Mesothelial cell of epicardium (in vitro differentiated cells): ENCODE measurements at regions not wholly inside any gene's neighbourhood (a gene's known extent, or its start where the extent isn't known, plus 50 kb on each side); places are given as distances from the start of the nearest gene placed in this dataset.
"Not testable (repeated sequence)": the region's sequence is repeated elsewhere in the genome, so short reads cannot be mapped to it uniquely, and the experiment has no call there.

ENCODE experiments used
- DNase-seq, 2 experiments: peaks; one replicate each; pipeline ENCODE4 v3.0.0; 2021; ENCODE audit warnings: low spot score in 2 of 2; ENCODE audit not compliant: unreplicated experiment in 2 of 2
- H3K27ac Mint-ChIP-seq: 2 replicates; pipeline ENCODE4 v1.8.0; 2021; ENCODE audit warnings: mixed read lengths
- H3K27me3 Mint-ChIP-seq: 2 replicates; pipeline ENCODE4 v1.8.0; 2021; ENCODE audit warnings: low read depth, mixed read lengths
- H3K36me3 Mint-ChIP-seq: 2 replicates; pipeline ENCODE4 v1.8.0; 2021; ENCODE audit warnings: mixed read lengths
- H3K4me1 Mint-ChIP-seq: 2 replicates; pipeline ENCODE4 v1.8.0; 2021; ENCODE audit warnings: mixed read lengths
- H3K4me3 Mint-ChIP-seq: 2 replicates; pipeline ENCODE4 v1.8.0; 2021; ENCODE audit warnings: mild to moderate bottlenecking, moderate library complexity, mixed read lengths
- H3K9me3 Mint-ChIP-seq: 2 replicates; pipeline ENCODE4 v1.8.0; 2021; ENCODE audit warnings: mixed read lengths
- CTCF ChIP-seq: fragments of 200-600 bp; sonication (generic); IDR thresholded peaks from one replicate; pipeline ENCODE4 v1.5.0; 2021; ENCODE audit warnings: antibody characterized with exemption; ENCODE audit not compliant: unreplicated experiment

GRCh38 chr13:69619651-69620050, 488.0 kb upstream of the ATXN8OS start:
- no peak for DNase-seq

GRCh38 chr13:69618838-69619237, 488.8 kb upstream of the ATXN8OS start:
- H3K4me1 Mint-ChIP-seq, result no peaks in the 10 kb centered on the region

More at GRCh38 chr13:69619651-69620050, 488.0 kb upstream of the ATXN8OS start:
- Mint-ChIP-seq H3K4me3 (no peak overlapping the region), H3K36me3 (no peaks in the 10 kb centered on the region), H3K9me3 (peaks cover 4% of the 10 kb centered on the region), H3K27ac (no peak overlapping the region), H3K4me1 (no peaks in the 10 kb centered on the region), H3K27me3 (no peaks in the 10 kb centered on the region)
- TF ChIP-seq CTCF, result no peak

GRCh38 chr13:69618393-69618792, 489.2 kb upstream of the ATXN8OS start:
- no peak for TF ChIP-seq CTCF
- no peaks in the 10 kb centered on the region for H3K27me3 Mint-ChIP-seq
- H3K4me1 Mint-ChIP-seq, result no peaks in the 10 kb centered on the region
- H3K36me3 Mint-ChIP-seq, result peaks cover 2% of the 10 kb centered on the region
- H3K27ac Mint-ChIP-seq, result no peak overlapping the region
- no peak for DNase-seq
- no peak overlapping the region for H3K4me3 Mint-ChIP-seq
- H3K9me3 Mint-ChIP-seq, result peaks cover 6% of the 10 kb centered on the region

More at GRCh38 chr13:69618838-69619237, 488.8 kb upstream of the ATXN8OS start:
- peaks cover 9% of the 10 kb centered on the region for H3K9me3 Mint-ChIP-seq
- no peak overlapping the region for H3K27ac Mint-ChIP-seq
- H3K4me3 Mint-ChIP-seq, result no peak overlapping the region
- TF ChIP-seq CTCF, result no peak
- peaks cover 2% of the 10 kb centered on the region for H3K36me3 Mint-ChIP-seq
- no peak for DNase-seq
- no peaks in the 10 kb centered on the region for H3K27me3 Mint-ChIP-seq

GRCh38 chr13:69617587-69617986, 490.0 kb upstream of the ATXN8OS start:
- no peak for TF ChIP-seq CTCF
- DNase-seq, result no peak
- H3K27ac Mint-ChIP-seq, result no peak overlapping the region
- H3K4me3 Mint-ChIP-seq, result no peak overlapping the region
- H3K27me3 Mint-ChIP-seq, result no peaks in the 10 kb centered on the region
- no peaks in the 10 kb centered on the region for H3K4me1 Mint-ChIP-seq
- H3K36me3 Mint-ChIP-seq, result peaks cover 2% of the 10 kb centered on the region
- H3K9me3 Mint-ChIP-seq, result peaks cover 4% of the 10 kb centered on the region

GRCh38 chr13:69616396-69616795, 491.2 kb upstream of the ATXN8OS start:
- H3K9me3 Mint-ChIP-seq, result peaks cover 4% of the 10 kb centered on the region
- H3K4me1 Mint-ChIP-seq, result peaks cover 10% of the 10 kb centered on the region

GRCh38 chr13:69615055-69615454, 492.6 kb upstream of the ATXN8OS start:
- not testable (repeated sequence) for DNase-seq, H3K27ac Mint-ChIP-seq, H3K36me3 Mint-ChIP-seq

More at GRCh38 chr13:69616396-69616795, 491.2 kb upstream of the ATXN8OS start:
- TF ChIP-seq CTCF, result no peak
- Mint-ChIP-seq H3K36me3 (peaks cover 2% of the 10 kb centered on the region), H3K27me3 (no peaks in the 10 kb centered on the region), H3K27ac (no peak overlapping the region), H3K4me3 (no peak overlapping the region)
- DNase-seq, result no peak

More at GRCh38 chr13:69615055-69615454, 492.6 kb upstream of the ATXN8OS start:
- not testable (repeated sequence) for H3K4me3 Mint-ChIP-seq, H3K27me3 Mint-ChIP-seq
- Mint-ChIP-seq H3K4me1 (peaks cover 13% of the 10 kb centered on the region), H3K9me3 (peaks cover 11% of the 10 kb centered on the region)
